ENCODE measurements at regions not wholly inside any gene's neighbourhood (a gene's known extent, or its start where the extent isn't known, plus 50 kb on each side); places are given as distances from the start of the nearest gene placed in this dataset.

DNA sequence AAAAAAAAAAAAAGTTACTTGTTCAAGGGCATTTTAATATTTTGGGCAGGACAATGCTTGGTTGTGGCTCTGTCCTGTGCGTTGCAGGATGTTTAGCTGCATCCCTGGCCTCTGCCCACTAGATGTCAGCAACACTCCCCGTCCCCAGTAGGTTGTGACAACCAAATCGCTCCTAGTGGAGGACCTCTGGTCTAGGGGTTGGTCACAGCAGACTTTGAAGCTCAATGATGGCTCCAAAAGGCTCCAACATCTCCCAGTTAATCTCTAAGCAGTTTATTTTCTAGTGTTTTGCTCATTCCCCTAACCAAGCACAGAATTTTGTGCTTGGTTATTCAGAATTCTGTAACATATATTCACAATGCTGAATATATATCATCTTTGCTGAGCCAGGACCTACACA lies 67.0 kb downstream of the CHRNA1 start:
- peak; percentile 84 for TF ChIP-seq CTCF (IDR thresholded peaks at IDR 0.05)

GRCh38 chr2:174694920-174695319 lies 69.4 kb downstream of the CHRNA1 start:
- no peak for TF ChIP-seq CTCF (IDR thresholded peaks at IDR 0.05)

GRCh38 chr2:174694196-174694878 lies 69.9 kb downstream of the CHRNA1 start:
- TF ChIP-seq CTCF (IDR thresholded peaks at IDR 0.05): no peak

DNA sequence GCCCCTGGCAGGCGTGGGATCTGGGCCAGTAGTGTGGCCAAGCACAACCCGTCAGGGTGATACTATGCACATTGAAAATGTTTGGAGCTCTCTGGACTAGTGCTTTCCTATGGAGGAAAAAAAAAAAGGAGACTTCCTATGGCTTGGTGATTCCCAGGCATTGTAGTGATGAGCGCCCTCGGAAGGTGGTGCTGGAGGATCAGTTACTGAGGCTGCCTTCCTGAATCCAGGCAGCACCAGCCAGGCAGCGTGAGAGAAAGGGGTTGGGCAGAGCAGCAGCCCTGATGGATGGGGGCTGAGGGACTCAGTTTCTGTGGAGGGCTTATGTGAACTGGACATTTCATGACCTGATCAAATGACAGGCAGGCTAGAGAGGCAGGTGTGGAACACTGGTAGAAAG lies 70.9 kb downstream of the CHRNA1 start:
- TF ChIP-seq CTCF (IDR thresholded peaks at IDR 0.05): no peak

- TF ChIP-seq CTCF (IDR thresholded peaks at IDR 0.05): no peak
These were observed 71.9 kb downstream of the CHRNA1 start for GRCh38 chr2:174692256-174692919.

DNA sequence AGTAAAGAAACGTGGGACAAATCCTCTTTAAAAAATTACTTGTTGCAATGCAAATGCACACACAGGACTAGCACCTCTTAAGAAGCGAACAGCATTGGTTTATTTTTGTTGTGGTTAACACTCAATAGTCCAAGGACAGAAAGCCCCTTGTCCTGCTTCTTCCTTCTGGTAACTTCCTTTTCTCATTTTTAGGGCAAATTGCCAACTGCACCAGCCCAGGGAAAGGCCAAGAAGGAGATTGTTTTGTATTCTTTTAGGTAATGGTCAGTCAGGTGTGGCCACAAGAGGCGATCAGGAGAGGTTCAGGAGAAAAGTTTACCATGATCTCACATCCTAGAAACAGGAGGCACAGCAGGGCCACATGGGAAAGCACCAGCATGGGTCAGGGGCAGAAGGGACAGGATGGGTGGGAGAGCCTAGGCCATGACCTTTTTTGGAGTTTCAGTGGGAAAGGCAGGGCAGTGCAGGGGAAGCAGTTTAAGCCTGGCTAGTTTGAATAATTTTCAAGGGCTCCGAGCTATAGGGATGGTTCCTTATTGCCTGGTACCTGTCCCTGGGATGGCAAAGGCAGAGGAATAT lies 73.0 kb downstream of the CHRNA1 start:
- no peak for TF ChIP-seq CTCF (IDR thresholded peaks at IDR 0.05)

GRCh38 chr2:174690026-174690425 lies 74.2 kb downstream of the CHRNA1 start:
- no peak for TF ChIP-seq CTCF (IDR thresholded peaks at IDR 0.05)

Measured in LNCAP (cell line).